AG09309 (cell line): ENCODE measurements at regions not wholly inside any gene's neighbourhood (a gene's known extent, or its start where the extent isn't known, plus 50 kb on each side); places are given as distances from the start of the nearest gene placed in this dataset.
"Not testable (repeated sequence)": the region's sequence is repeated elsewhere in the genome, so short reads cannot be mapped to it uniquely, and the experiment has no call there.

ENCODE experiments used
- DNase-seq: peaks from one replicate; pipeline ENCODE4 v3.0.0-alpha.2; 2010; ENCODE audit warnings: low read depth
- H3K4me3 ChIP-seq: 2 replicates; pipeline ENCODE4 v1.5.1; 2011; ENCODE audit warnings: mild to moderate bottlenecking, low read depth, low read length, moderate library complexity; ENCODE audit not compliant: control insufficient read depth
- TF ChIP-seq, protein P1 (sequence below): IDR thresholded peaks from 2 replicates; pipeline ENCODE4 v1.5.1; 2011; ENCODE audit warnings: mild to moderate bottlenecking, low read depth, low read length, inconsistent platforms; ENCODE audit not compliant: insufficient read depth, control insufficient read depth; ENCODE audit errors: missing control alignments

- TF ChIP-seq, protein P1, sequence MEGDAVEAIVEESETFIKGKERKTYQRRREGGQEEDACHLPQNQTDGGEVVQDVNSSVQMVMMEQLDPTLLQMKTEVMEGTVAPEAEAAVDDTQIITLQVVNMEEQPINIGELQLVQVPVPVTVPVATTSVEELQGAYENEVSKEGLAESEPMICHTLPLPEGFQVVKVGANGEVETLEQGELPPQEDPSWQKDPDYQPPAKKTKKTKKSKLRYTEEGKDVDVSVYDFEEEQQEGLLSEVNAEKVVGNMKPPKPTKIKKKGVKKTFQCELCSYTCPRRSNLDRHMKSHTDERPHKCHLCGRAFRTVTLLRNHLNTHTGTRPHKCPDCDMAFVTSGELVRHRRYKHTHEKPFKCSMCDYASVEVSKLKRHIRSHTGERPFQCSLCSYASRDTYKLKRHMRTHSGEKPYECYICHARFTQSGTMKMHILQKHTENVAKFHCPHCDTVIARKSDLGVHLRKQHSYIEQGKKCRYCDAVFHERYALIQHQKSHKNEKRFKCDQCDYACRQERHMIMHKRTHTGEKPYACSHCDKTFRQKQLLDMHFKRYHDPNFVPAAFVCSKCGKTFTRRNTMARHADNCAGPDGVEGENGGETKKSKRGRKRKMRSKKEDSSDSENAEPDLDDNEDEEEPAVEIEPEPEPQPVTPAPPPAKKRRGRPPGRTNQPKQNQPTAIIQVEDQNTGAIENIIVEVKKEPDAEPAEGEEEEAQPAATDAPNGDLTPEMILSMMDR, result no peak
- no peak for DNase-seq
- H3K4me3 ChIP-seq, result no peak overlapping the region
Observed at GRCh38 chr3:192057261-192057660, 596.3 kb downstream of the PYDC2 start.

DNA sequence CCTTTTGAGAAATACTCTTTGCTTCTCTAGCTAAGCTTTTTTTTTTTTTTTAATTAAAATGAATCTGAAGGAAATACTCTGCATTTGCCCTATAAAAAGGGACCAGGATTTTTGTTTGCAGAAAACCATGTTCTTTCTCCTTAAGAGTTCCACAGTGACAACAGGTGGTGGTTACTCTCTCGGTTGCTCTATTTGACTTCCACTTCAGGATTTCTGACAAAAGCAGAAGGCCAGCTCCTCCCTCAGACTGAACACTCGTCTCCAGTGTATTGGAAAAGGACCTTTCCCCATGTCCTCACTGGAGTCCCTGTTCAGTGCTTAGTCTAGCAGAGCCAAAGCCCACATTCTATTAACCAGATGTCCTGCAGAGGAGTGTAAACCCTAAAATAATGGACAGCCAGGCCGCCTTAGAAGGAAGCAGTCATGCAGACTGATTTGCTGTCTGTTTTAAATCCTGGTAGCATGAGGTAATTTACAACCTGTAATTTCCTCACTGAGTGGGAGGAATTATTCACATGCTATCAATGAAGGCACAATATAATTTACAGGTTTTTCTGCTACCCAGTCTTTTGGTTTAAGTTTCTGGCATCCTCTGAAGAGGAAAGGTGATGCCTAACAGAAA lies 599.3 kb downstream of the PYDC2 start:
- TF ChIP-seq, protein P1, result no peak
- no peak overlapping the region for H3K4me3 ChIP-seq
- DNase-seq, result no peak

DNA sequence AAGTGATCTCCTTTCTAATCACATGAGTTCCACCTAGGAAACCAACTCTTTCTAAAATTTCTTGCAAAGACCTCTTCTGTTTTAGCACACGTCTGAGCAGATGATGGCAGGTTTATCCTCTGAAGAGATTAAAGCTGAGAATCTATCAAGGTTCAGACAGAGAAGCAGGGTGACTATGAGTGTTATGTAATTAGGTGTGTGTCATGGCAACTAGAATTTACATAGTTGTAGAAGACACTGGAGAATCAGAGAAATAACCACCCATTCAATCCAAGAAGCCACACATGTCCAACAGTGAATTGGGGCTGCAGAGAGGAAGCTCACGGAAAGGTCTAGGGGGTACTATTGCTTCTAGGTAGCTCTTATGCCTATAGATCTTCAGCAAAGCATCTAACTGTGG lies 600.5 kb downstream of the PYDC2 start:
- TF ChIP-seq, protein P1, result no peak
- no peak for DNase-seq
- H3K4me3 ChIP-seq, result no peak overlapping the region

- no peak overlapping the region for H3K4me3 ChIP-seq
- DNase-seq, result no peak
- TF ChIP-seq, protein P1, result no peak
Observed at GRCh38 chr3:192062186-192062585, 601.2 kb downstream of the PYDC2 start.

DNA sequence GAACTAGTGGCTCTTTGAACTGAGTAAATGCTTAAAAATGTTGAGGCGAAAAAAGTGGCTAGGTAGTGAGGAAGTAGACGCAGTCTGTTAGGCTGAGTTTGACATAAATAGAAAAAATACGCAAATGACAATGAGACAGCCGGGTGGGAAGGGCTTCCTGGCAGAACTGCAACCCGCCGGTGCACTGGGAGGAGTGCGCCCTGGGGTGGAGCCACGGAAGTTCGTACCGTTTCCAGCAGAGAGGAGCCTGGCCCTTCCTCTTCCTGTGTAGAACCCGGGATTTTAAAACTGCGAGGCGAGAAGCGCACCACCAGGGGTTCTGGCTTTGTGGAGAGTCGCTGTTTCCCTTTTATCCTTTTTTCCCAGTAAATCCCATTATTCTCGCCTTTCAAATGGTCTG lies 602.6 kb downstream of the PYDC2 start:
- TF ChIP-seq, protein P1, result no peak
- no peak overlapping the region for H3K4me3 ChIP-seq
- no peak for DNase-seq

DNA sequence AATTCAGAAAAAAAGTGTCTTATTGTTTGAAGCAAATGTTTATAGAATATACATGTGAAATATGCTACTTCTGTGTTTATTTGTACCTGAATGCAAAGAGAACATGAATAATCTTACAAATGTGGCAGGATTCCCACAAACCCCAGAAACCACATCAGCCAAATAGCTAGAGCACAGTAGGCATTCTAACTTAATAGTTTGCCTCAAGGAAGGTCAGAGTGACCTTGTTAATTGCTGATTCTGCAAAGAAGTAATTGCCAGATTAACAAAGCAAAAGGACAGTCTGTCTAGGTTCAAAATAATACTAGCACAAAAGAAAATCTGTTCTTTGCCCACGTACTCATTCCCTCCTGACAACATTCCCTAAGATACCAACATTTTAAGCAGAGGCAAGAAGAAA lies 604.0 kb downstream of the PYDC2 start:
- TF ChIP-seq, protein P1, result no peak
- H3K4me3 ChIP-seq, result no peak overlapping the region
- DNase-seq, result no peak

GRCh38 chr3:192066253-192066652 lies 605.3 kb downstream of the PYDC2 start:
- not testable (repeated sequence) for DNase-seq, H3K4me3 ChIP-seq
